Natural killer cell treated with Interleukin-12 subunit alpha and Interleukin-12 subunit beta and Interleukin-15 and Interleukin-18, amount 100 ng/mL, for 72 hours (primary cell): ENCODE measurements at regions not wholly inside any gene's neighbourhood (a gene's known extent, or its start where the extent isn't known, plus 50 kb on each side); places are given as distances from the start of the nearest gene placed in this dataset.
"Not testable (repeated sequence)": the region's sequence is repeated elsewhere in the genome, so short reads cannot be mapped to it uniquely, and the experiment has no call there.

Experiments used
- ATAC-seq, 2 donors: fragments of 150-1000 bp; cut with Tn5 transposase in 1 of 2; sonication (Bioruptor Pico), chemical (Tn5 transposase) in 1 of 2; 2 replicates each; pipeline ENCODE4 v1.10.0; 2021
- DNase-seq: peaks from one replicate; pipeline ENCODE4 v3.0.0; 2022; ENCODE audit warnings: low spot score
- H3K27ac Mint-ChIP-seq, 2 donors: 1 replicate in 1 of 2; 2 replicates in 1 of 2; pipeline ENCODE4 v1.8.0; 2022; ENCODE audit warnings: mixed read lengths in 2 of 2, mild to moderate bottlenecking in 1 of 2, moderate library complexity in 1 of 2
- H3K27me3 Mint-ChIP-seq, 2 donors: 1 replicate in 1 of 2; 2 replicates in 1 of 2; pipeline ENCODE4 v1.8.0; 2022; ENCODE audit warnings: mixed read lengths in 2 of 2
- H3K36me3 Mint-ChIP-seq: one replicate; pipeline ENCODE4 v1.8.0; 2022; ENCODE audit warnings: mixed read lengths
- H3K4me1 Mint-ChIP-seq, 2 donors: 1 replicate in 1 of 2; 2 replicates in 1 of 2; pipeline ENCODE4 v1.8.0; 2022; ENCODE audit warnings: low read depth in 2 of 2, mixed read lengths in 2 of 2, mild to moderate bottlenecking in 1 of 2
- H3K4me3 Mint-ChIP-seq: one replicate; pipeline ENCODE4 v1.8.0; 2022; ENCODE audit warnings: mixed read lengths
- H3K9me3 Mint-ChIP-seq: 2 replicates; pipeline ENCODE4 v1.8.0; 2022; ENCODE audit warnings: mixed read lengths

DNA sequence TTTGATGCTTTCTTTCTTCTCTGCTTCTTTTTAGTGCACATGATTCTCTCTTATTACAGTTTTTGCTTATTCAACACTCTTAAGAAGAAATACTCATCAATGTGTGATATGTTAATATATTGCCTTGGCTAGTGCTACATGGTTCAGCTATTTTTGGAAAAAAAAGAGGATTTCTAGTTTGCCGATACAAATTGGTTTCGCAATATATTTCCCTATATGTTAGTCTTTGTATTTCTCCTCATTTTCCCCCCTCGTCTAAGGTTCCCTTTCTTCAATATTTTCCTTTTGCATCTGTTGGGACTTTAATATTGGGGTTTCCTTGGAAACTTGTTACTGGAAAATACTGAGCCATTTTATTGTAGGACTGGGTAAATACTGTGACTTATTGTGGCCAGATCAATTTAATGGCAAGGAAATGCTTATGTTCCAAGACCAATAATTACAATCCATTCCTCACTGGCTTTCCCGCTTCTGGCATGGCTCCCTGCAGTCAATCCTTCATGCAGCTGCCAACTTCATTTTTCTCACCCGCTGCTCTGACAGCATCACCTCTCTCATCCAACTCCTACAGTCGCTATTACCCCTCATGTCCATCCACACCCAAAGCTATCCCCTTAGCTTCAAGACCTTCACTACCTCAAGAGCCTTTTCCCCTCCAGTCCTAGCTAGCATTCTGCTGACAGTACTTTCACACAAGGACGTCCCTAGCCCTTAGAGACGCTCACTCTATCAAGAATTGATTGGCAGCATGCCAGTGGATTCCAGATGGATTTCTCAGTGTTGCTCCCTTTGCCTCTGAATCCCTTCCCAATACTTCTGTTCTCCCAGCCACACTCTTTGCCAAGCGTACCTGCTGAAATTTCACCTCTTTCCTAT is 280.1 kb upstream of the TMTC4 start:
- no peaks in the 10 kb centered on the region for H3K9me3 Mint-ChIP-seq
- H3K27ac Mint-ChIP-seq, result no peak overlapping the region
- DNase-seq, result no peak
- H3K4me3 Mint-ChIP-seq, result no peak overlapping the region
- H3K4me1 Mint-ChIP-seq, result no peaks in the 10 kb centered on the region
- H3K36me3 Mint-ChIP-seq, result no peaks in the 10 kb centered on the region
- no peak for ATAC-seq
- peaks cover 8 to 12% of the 10 kb centered on the region in 2 donors for H3K27me3 Mint-ChIP-seq

DNA sequence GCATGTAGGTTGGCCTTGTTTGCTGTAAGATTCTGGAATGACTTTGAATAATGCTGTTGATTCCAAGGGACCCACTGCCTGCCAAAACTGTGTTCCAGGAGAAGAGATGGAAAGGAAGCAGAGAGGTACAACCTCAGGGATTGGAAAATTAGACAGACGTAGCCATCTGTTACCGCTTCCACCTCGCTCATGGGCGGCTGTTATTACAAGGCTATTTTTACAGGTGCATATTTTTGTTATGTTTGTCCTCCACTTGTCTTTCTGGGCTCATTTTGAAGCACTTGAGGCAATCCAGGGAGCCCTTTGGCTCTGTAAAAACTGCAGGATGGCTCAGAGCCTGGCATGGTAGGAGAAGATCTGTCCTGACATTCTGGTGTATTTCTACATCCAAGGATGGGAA is 276.4 kb upstream of the TMTC4 start:
- ATAC-seq, result no peak
- Mint-ChIP-seq H3K4me3 (no peak overlapping the region), H3K9me3 (no peaks in the 10 kb centered on the region), H3K4me1 (no peaks in the 10 kb centered on the region), H3K36me3 (no peaks in the 10 kb centered on the region), H3K27ac (no peak overlapping the region), H3K27me3 (peaks cover 6 to 13% of the 10 kb centered on the region in 2 donors)
- DNase-seq, result no peak

DNA sequence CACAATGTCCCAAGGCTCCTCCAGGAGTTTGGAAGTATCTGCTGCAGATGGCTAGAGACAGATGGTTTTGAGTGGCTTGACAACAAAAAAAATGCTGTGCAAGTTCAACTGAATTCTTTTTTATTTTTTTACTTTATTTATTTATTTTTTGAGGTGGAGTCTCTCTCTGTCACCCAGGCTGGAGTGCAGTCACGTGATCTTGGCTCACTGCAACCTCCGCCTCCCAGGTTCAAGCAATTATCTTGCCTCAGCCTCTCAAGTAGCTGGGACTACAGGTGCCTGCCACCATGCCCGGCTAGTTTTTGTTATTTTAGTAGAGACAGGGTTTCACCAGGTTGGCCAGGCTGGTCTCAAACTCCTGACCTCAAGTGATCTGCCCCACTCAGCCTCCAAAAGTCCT is 274.3 kb upstream of the TMTC4 start:
- not testable (repeated sequence) for H3K4me1 Mint-ChIP-seq, H3K36me3 Mint-ChIP-seq, H3K4me3 Mint-ChIP-seq, ATAC-seq, DNase-seq, H3K27ac Mint-ChIP-seq, H3K9me3 Mint-ChIP-seq
- peaks cover 5 to 21% of the 10 kb centered on the region in 2 donors for H3K27me3 Mint-ChIP-seq

DNA sequence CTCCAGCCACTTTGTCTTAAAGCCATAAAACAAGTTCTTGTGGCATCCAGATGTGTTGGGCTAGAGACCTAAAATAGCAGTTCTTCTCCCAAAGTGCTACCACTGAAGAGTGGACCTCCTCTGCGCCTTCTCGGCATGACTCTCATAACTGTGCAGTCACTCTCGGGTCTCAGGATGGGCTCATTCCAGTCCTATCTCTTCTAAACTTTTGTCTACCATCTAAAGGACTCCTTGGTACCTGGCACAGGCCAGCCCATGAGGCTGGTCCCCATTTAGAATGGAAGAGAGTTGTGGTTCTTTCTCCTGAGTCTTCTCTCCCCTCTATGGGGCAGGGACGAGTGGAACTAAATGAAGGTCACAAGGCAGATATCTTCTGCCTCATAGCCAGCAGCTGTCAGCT is 272.0 kb upstream of the TMTC4 start:
- H3K27ac Mint-ChIP-seq, result no peak overlapping the region
- DNase-seq (no peak), ATAC-seq (no peak)
- H3K4me1 Mint-ChIP-seq, result no peaks in the 10 kb centered on the region
- H3K27me3 Mint-ChIP-seq, result peaks cover 2 to 21% of the 10 kb centered on the region in 2 donors
- H3K4me3 Mint-ChIP-seq, result no peak overlapping the region
- no peaks in the 10 kb centered on the region for H3K9me3 Mint-ChIP-seq
- H3K36me3 Mint-ChIP-seq, result no peaks in the 10 kb centered on the region

DNA sequence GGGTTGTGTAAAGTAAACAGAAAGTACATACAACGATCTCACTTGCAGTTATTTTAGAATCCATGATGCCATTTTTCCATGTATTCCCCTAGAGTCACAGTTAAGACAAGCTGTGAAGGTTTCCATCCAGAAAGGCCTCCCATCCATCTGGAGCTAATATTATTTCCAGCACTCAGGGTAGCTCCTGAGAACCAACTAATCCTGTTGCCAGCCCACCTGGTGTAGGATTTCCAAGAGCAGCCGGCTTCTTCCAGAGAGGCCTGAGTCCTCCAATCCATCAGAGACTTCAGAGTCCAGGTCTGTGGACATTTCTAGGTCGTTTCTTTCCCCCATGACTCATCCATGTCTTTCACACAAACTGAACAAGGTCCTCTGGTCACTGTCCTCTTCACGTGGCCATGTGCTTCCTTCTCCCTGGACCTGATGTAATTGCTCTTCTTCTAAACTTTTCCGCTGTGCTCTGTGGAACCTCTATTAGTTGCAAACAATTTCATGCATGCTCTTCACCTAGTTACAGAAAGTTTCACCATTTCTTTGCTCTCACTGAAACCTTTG is 270.3 kb upstream of the TMTC4 start:
- Mint-ChIP-seq H3K9me3 (no peaks in the 10 kb centered on the region), H3K27ac (no peak overlapping the region), H3K4me1 (no peaks in the 10 kb centered on the region), H3K36me3 (no peaks in the 10 kb centered on the region), H3K27me3 (peaks cover 10 to 26% of the 10 kb centered on the region in 2 donors), H3K4me3 (no peak overlapping the region)
- DNase-seq (no peak), ATAC-seq (no peak)

DNA sequence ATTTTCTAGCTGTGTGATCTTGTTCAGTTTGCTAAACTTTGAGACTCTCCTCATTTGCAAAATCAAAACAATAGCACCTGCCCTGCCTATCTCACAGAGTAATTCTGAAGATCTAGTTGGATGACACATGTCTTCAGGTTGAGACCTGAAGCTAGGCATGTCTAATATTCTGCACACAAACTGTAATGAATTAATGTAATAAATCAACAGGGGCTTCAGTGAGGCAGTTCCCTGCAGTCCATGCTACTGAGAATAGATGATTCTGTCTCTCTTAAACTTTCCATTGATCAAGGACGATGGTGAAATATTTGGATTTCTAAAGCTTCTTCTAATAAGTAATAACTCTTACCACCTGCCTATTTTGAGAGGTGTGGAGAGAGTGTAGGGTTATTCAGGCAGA is 268.1 kb upstream of the TMTC4 start:
- no peak for ATAC-seq
- H3K27me3 Mint-ChIP-seq, result peaks cover 15 to 18% of the 10 kb centered on the region in 2 donors

DNA sequence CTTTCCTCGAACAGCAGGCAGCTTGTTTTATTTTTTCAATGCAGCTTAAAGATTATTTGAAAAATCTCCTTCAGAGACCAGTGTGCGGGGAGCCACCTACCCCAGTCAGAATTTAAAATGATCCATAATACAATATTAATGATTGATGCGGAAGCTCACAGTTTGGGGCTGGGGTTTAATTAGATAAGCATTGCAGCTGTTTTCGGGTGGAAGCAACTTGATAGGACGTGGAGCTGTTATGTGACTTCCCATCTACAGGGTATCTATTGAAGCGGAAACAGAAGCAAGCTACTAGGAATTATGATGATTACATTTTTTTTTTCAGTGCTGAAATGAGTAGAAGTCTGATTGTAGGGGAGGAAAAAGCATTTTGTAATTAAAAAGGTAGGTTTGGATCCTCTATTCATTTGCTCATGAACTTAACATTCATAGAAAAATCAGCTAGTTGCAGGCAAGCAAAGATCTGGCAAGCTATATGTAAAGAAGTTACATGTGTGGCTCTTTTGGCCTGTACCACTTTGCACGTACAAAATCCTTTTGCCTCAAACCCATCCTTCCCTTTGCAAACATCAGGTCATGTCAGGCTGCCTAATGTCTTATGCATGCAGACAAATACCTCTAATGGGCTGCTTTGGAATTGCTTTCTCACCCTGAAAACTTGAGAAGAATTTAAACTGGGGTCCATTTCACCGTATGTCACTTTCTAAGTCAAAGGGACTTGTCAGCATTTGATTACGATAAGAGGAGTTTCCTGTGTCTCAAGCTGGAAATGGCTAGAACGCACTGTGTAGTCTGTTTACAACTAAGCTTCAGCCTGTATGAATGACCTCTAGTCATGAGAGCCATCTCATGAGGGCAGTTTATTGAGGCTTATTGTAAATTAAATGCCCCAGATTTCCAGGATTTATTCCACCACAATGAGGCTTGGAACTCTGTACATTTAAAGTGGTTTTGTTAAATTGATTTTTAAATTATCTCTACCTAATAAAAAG is 267.1 kb upstream of the TMTC4 start:
- peaks cover 14 to 15% of the 10 kb centered on the region in 2 donors for H3K27me3 Mint-ChIP-seq
- ATAC-seq (no peak), DNase-seq (no peak)
- no peaks in the 10 kb centered on the region for H3K9me3 Mint-ChIP-seq
- no peak overlapping the region for H3K4me3 Mint-ChIP-seq
- no peaks in the 10 kb centered on the region for H3K4me1 Mint-ChIP-seq
- H3K36me3 Mint-ChIP-seq, result no peaks in the 10 kb centered on the region
- no peak overlapping the region for H3K27ac Mint-ChIP-seq

More for the DNA sequence above, 268.1 kb upstream of the TMTC4 start:
- Mint-ChIP-seq H3K9me3 (no peaks in the 10 kb centered on the region), H3K4me3 (no peak overlapping the region), H3K27ac (no peak overlapping the region), H3K4me1 (no peaks in the 10 kb centered on the region), H3K36me3 (no peaks in the 10 kb centered on the region)
- DNase-seq, result no peak

DNA sequence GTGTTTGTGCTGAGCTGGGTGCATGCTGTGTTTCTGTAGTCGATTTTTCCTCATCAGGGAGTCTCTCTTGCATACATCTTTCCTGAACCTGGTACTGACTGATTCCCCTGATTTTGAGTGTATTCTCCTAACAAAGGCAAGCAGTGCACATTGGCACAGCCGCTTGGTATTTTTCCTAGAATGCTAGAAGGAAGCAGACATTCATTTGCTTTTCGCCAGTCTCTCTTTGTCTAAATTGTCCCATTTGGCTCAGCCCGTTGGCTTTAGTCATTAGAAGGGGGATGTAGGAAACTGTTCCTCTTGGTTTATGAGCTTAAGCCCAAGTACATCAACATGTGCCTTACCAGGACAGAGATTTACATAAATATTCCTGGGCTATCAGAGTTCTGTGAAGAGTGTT is 266.1 kb upstream of the TMTC4 start:
- ATAC-seq (no peak), DNase-seq (no peak)
- Mint-ChIP-seq H3K4me3 (no peak overlapping the region), H3K9me3 (no peaks in the 10 kb centered on the region), H3K27ac (no peak overlapping the region), H3K4me1 (no peaks in the 10 kb centered on the region), H3K27me3 (peaks cover 21 to 22% of the 10 kb centered on the region in 2 donors), H3K36me3 (no peaks in the 10 kb centered on the region)

DNA sequence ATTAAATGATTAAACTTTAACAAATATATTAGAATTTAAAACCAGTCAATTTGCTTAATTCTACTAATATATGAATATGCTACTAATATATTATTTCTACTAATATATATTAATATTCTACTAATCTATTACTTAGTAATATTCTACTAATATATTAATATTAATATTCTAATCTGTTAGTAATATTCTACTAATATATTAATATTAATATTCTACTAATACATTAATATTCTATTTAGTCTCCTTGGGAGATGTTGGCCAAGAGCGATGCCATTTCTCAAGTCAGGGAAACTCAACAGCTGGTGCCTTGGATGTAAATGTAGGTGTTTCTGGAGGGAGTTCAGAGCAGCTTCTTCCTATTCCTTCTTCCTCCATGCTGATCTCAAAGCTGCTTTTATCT is 259.2 kb upstream of the TMTC4 start:
- H3K4me3 Mint-ChIP-seq, result no peak overlapping the region
- H3K27ac Mint-ChIP-seq, result no peak overlapping the region
- DNase-seq (no peak), ATAC-seq (no peak)
- H3K36me3 Mint-ChIP-seq, result no peaks in the 10 kb centered on the region
- peaks cover 17 to 19% of the 10 kb centered on the region in 2 donors for H3K27me3 Mint-ChIP-seq
- no peaks in the 10 kb centered on the region for H3K4me1 Mint-ChIP-seq
- H3K9me3 Mint-ChIP-seq, result no peaks in the 10 kb centered on the region

DNA sequence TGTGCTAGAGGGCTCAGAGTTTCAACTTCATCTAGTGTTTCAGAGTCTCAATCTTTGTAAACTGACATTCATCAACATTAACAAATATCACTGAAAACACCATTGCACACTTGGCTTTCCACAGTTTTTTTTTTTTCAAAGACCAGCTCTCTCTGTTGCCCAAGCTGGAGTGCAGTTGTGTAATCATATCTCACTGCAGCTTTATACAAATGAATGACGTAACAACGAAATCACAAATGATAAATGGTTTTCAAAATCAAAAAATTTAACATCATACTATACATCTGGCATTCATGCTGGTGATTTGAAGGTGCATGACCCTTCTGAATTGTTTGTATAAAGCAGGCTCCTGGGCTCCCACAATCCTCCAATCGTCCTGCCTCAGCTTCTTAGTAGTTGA is 248.0 kb upstream of the TMTC4 start:
- H3K27me3 Mint-ChIP-seq, result peaks cover 10 to 36% of the 10 kb centered on the region in 2 donors

DNA sequence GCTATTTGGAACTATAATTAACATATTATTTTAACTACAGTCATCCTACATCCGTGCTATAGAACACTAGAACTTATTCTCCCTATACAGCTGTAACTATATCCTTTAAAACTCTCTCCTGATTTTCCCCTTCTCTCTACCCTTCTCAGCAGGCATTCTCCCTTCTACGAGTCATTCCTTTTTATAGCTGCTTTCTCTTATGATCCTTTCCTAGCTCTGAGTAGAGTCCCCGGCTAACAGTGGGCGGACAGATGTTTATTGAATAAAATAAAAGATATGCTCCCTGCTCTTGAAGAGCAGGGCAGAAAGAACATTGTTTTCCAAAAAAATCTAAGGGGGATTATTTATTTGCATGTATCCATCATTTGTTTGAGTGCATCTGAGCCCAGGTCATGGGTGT is 246.5 kb upstream of the TMTC4 start:
- no peak overlapping the region for H3K4me3 Mint-ChIP-seq
- DNase-seq (no peak), ATAC-seq (no peak)
- peaks cover 13 to 42% of the 10 kb centered on the region in 2 donors for H3K27me3 Mint-ChIP-seq
- no peak overlapping the region for H3K27ac Mint-ChIP-seq
- no peaks in the 10 kb centered on the region for H3K4me1 Mint-ChIP-seq
- no peaks in the 10 kb centered on the region for H3K36me3 Mint-ChIP-seq
- no peaks in the 10 kb centered on the region for H3K9me3 Mint-ChIP-seq

More for the DNA sequence above, 248.0 kb upstream of the TMTC4 start:
- Mint-ChIP-seq H3K9me3 (no peaks in the 10 kb centered on the region), H3K4me1 (no peaks in the 10 kb centered on the region), H3K36me3 (no peaks in the 10 kb centered on the region), H3K27ac (no peak overlapping the region), H3K4me3 (no peak overlapping the region)
- DNase-seq (no peak), ATAC-seq (no peak)

DNA sequence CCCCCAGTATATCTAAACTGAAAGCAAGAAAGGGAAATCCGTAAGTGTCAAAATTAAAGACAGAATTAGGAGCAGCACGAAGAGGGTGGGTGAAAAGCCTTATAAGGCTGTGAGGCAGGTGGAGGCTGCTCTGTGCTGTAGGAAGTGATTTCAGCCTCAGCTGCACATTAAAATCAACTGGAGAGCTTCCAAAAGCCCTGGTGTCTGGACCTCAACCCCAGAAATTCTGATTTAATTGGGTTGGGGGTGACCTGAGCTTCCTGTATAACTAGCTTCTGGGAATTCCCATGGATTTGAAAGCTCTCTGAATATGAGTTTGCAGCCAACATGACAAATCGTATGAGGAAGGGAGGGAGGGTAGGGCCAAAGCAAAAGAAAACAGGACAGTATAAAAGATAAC is 242.4 kb upstream of the TMTC4 start:
- Mint-ChIP-seq H3K4me1 (no peaks in the 10 kb centered on the region), H3K4me3 (no peak overlapping the region), H3K9me3 (peaks cover 8% of the 10 kb centered on the region), H3K36me3 (no peaks in the 10 kb centered on the region), H3K27ac (no peak overlapping the region), H3K27me3 (peaks cover 19 to 45% of the 10 kb centered on the region in 2 donors)
- ATAC-seq (no peak), DNase-seq (no peak)

DNA sequence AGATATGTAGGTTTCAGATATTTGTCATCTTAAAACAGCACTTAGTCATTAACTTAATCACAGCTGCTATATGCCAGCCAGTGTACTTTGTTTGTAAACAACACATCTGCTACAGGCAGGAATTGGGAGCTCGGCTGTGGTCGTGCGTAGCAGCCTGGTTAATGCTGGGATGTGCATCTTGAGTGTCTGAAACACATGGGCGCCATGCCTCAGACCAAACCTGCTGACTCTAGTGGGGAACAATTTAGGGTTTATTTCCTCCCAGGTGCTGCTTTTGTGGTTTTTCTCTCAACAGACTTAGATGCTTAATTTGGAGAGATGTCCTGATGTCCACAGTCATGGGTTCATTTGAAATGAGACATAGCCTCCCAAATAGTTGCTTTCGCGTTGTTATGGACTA is 238.5 kb upstream of the TMTC4 start:
- peaks cover 11% of the 10 kb centered on the region for H3K9me3 Mint-ChIP-seq
- ATAC-seq, result no peak
- H3K4me3 Mint-ChIP-seq, result no peak overlapping the region
- H3K27me3 Mint-ChIP-seq, result peaks cover 26 to 53% of the 10 kb centered on the region in 2 donors
- peaks cover 4% of the 10 kb centered on the region for H3K36me3 Mint-ChIP-seq
- no peaks in the 10 kb centered on the region for H3K4me1 Mint-ChIP-seq
- no peak overlapping the region for H3K27ac Mint-ChIP-seq
- no peak for DNase-seq
